IMR-90 (cell line): ENCODE measurements at regions not wholly inside any gene's neighbourhood (a gene's known extent, or its start where the extent isn't known, plus 50 kb on each side); places are given as distances from the start of the nearest gene placed in this dataset.

Source experiments
- ATAC-seq: fragments of 200-7000 bp; cut with Tn5 transposase; 2 replicates; pipeline ENCODE4 v1.9.1; 2020; ENCODE audit warnings: low read depth, mild to moderate bottlenecking, moderate library complexity
- BruUV-seq: library from RNA; stranded (reverse); fragments of 400-500 nt; replicated peaks from 2 replicates; lab custom pipeline; 2021; lab: Mats Ljungman, UMichigan
- CTCF ChIA-PET: fragments of 300-600 bp; formaldehyde crosslinking; extraction: SDS; loops from one replicate; lab custom pipeline; 2021; ENCODE audit warnings: antibody characterized with exemption; lab: Yijun Ruan, JAX
- POLR2A ChIA-PET: fragments of 300-600 bp; sonication (Branson Sonifier 250); formaldehyde crosslinking; loops from one replicate; lab custom pipeline; 2022; ENCODE audit warnings: antibody characterized with exemption; ENCODE audit not compliant: unreplicated experiment; lab: Charles Lee
- DNase-seq: peaks from one replicate; pipeline ENCODE4 v3.0.0; 2013
- H2AFZ ChIP-seq: replicated peaks from 2 replicates; pipeline ENCODE3; 2013; ENCODE audit warnings: low read length, mild to moderate bottlenecking; ENCODE audit not compliant: poor library complexity
- H2AK5ac ChIP-seq: 2 replicates; pipeline ENCODE4 v1.6.1; 2013; ENCODE audit warnings: low read depth, low read length, inconsistent platforms
- H2AK9ac ChIP-seq: replicated peaks from 2 replicates; pipeline ENCODE3; 2013; ENCODE audit warnings: mild to moderate bottlenecking, low read depth, low read length, moderate library complexity; ENCODE audit not compliant: poor library complexity
- H2BK120ac ChIP-seq: 2 replicates; pipeline ENCODE4 v1.6.1; 2013; ENCODE audit warnings: low read depth, low read length, inconsistent platforms
- H2BK15ac ChIP-seq: 3 replicates; pipeline ENCODE4 v1.6.1; 2013; ENCODE audit warnings: low read depth, low read length, inconsistent platforms
- H2BK20ac ChIP-seq: 2 replicates; pipeline ENCODE4 v1.6.1; 2013; ENCODE audit warnings: low read depth, mild to moderate bottlenecking, inconsistent platforms, low read length, moderate library complexity
- H2BK5ac ChIP-seq: 2 replicates; pipeline ENCODE4 v1.6.1; 2013; ENCODE audit warnings: mild to moderate bottlenecking, low read depth, low read length, inconsistent platforms; ENCODE audit not compliant: poor library complexity, severe bottlenecking
- H3K14ac ChIP-seq: replicated peaks from 2 replicates; pipeline ENCODE4 v1.6.1; 2013; ENCODE audit warnings: low read depth, low read length, inconsistent platforms
- H3K18ac ChIP-seq: 2 replicates; pipeline ENCODE4 v1.6.1; 2013; ENCODE audit warnings: low read depth, low read length, control low read depth
- H3K23ac ChIP-seq: 2 replicates; pipeline ENCODE4 v1.6.1; 2013; ENCODE audit warnings: low read depth, low read length, inconsistent platforms
- H3K27ac ChIP-seq: 2 replicates; pipeline ENCODE4 v1.5.1; 2013; ENCODE audit warnings: mild to moderate bottlenecking, control low read depth, low read length; ENCODE audit not compliant: insufficient read depth
- H3K27me3 ChIP-seq: 2 replicates; pipeline ENCODE4 v1.6.1; 2013; ENCODE audit warnings: low read length; ENCODE audit not compliant: control insufficient read depth, insufficient read depth
- H3K36me3 ChIP-seq: 2 replicates; pipeline ENCODE4 v1.6.1; 2013; ENCODE audit warnings: low read length, mixed read lengths; ENCODE audit not compliant: control insufficient read depth, insufficient read depth
- H3K4ac ChIP-seq: 2 replicates; pipeline ENCODE4 v1.6.1; 2013; ENCODE audit warnings: low read depth, low read length, inconsistent platforms
- H3K4me1 ChIP-seq: 2 replicates; pipeline ENCODE4 v1.6.1; 2013; ENCODE audit warnings: low read length, mixed read lengths; ENCODE audit not compliant: control insufficient read depth, insufficient read depth
- H3K4me2 ChIP-seq: 2 replicates; pipeline ENCODE4 v1.6.1; 2013; ENCODE audit warnings: low read depth, mild to moderate bottlenecking, control low read depth, low read length, moderate library complexity
- H3K4me3 ChIP-seq: 2 replicates; pipeline ENCODE4 v1.5.1; 2013; ENCODE audit warnings: low read depth, mild to moderate bottlenecking, control low read depth, low read length, moderate library complexity; ENCODE audit not compliant: insufficient read depth
- H3K56ac ChIP-seq: 2 replicates; pipeline ENCODE4 v1.6.1; 2013; ENCODE audit warnings: low read length, inconsistent platforms; ENCODE audit not compliant: insufficient read depth; ENCODE audit errors: extremely low read depth
- H3K79me1 ChIP-seq, 2 experiments: 2 replicates each; pipeline ENCODE4 v1.6.1; 2013; ENCODE audit warnings: low read length in 2 of 2, inconsistent platforms in 1 of 2, low read depth in 1 of 2
- H3K9ac ChIP-seq: 2 replicates; pipeline ENCODE4 v1.6.1; 2013; ENCODE audit warnings: low read depth, low read length, control low read depth
- H3K9me1 ChIP-seq: 2 replicates; pipeline ENCODE4 v1.6.1; 2013; ENCODE audit warnings: low read length, inconsistent platforms; ENCODE audit not compliant: insufficient read depth
- H3K9me3 ChIP-seq: 2 replicates; pipeline ENCODE4 v1.6.1; 2013; ENCODE audit warnings: low read length; ENCODE audit not compliant: control insufficient read depth, insufficient read depth
- H4K20me1 ChIP-seq: 2 replicates; pipeline ENCODE4 v1.6.1; 2013; ENCODE audit warnings: low read length, inconsistent platforms; ENCODE audit not compliant: insufficient read depth
- H4K5ac ChIP-seq: 2 replicates; pipeline ENCODE4 v1.6.1; 2013; ENCODE audit warnings: mild to moderate bottlenecking, low read depth, low read length, control low read depth
- H4K8ac ChIP-seq, 2 experiments: 2 replicates each; pipeline ENCODE4 v1.6.1; 2013; ENCODE audit warnings: low read depth in 2 of 2, low read length in 2 of 2, control low read depth in 1 of 2, inconsistent platforms in 1 of 2
- H4K91ac ChIP-seq: 2 replicates; pipeline ENCODE4 v1.6.1; 2013; ENCODE audit warnings: low read depth, low read length, inconsistent platforms; ENCODE audit not compliant: insufficient read depth
- BHLHE40 ChIP-seq: fragments of 150-350 bp; IDR thresholded peaks from 2 replicates; pipeline ENCODE4 v1.6.1; 2016; ENCODE audit warnings: mild to moderate bottlenecking, low read depth, low read length
- CEBPB ChIP-seq: IDR thresholded peaks from 2 replicates; pipeline ENCODE4 v1.6.1; 2012; ENCODE audit warnings: low read depth, low read length, improper control_type of control experiment
- CHD1 ChIP-seq: IDR thresholded peaks from 2 replicates; pipeline ENCODE4 v1.6.1; 2012; ENCODE audit warnings: low read depth, low read length, improper control_type of control experiment
- ELK1 ChIP-seq: fragments of 150-350 bp; IDR thresholded peaks from 2 replicates; pipeline ENCODE4 v1.6.1; 2016; ENCODE audit warnings: low read depth, mild to moderate bottlenecking, low read length, moderate library complexity, borderline replicate concordance
- FOS ChIP-seq: fragments of 150-350 bp; IDR thresholded peaks from 2 replicates; pipeline ENCODE4 v1.6.1; 2016; ENCODE audit warnings: low read depth, low read length
- MAFK ChIP-seq: IDR thresholded peaks from 2 replicates; pipeline ENCODE4 v1.6.1; 2012; ENCODE audit warnings: low read depth, low read length, improper control_type of control experiment
- MAZ ChIP-seq: IDR thresholded peaks from 2 replicates; pipeline ENCODE4 v1.6.1; 2012; ENCODE audit warnings: low read depth, mild to moderate bottlenecking, low read length, improper control_type of control experiment, moderate library complexity, borderline replicate concordance
- MXI1 ChIP-seq: IDR thresholded peaks from 2 replicates; pipeline ENCODE4 v1.6.1; 2012; ENCODE audit warnings: low read depth, mild to moderate bottlenecking, low read length, moderate library complexity, borderline replicate concordance
- NFE2L2 ChIP-seq: fragments of 150-350 bp; IDR thresholded peaks from 2 replicates; pipeline ENCODE4 v1.6.1; 2016; ENCODE audit warnings: low read depth, mild to moderate bottlenecking, low read length
- POLR2A ChIP-seq: IDR thresholded peaks from 2 replicates; pipeline ENCODE4 v1.6.1; 2012; ENCODE audit warnings: mild to moderate bottlenecking, low read depth, low read length
- RAD21 ChIP-seq: IDR thresholded peaks from 2 replicates; pipeline ENCODE4 v1.6.1; 2012; ENCODE audit warnings: low read length, improper control_type of control experiment
- RCOR1 ChIP-seq: IDR thresholded peaks from 2 replicates; pipeline ENCODE4 v1.6.1; 2012; ENCODE audit warnings: mild to moderate bottlenecking, low read length, improper control_type of control experiment; ENCODE audit not compliant: insufficient replicate concordance
- RFX5 ChIP-seq: IDR thresholded peaks from 2 replicates; pipeline ENCODE4 v1.8.0; 2012; ENCODE audit warnings: low read depth, mild to moderate bottlenecking, low read length, moderate library complexity
- SMC3 ChIP-seq: fragments of 150-350 bp; IDR thresholded peaks from 2 replicates; pipeline ENCODE4 v1.6.1; 2016; ENCODE audit warnings: low read depth, mild to moderate bottlenecking, antibody characterized with exemption, low read length, moderate library complexity
- WGBS, 2 experiments: methylation state at CpG; one replicate each; pipeline versions ENCODE4 v1.1.5 to v1.1.7; 2013; ENCODE audit warnings: missing lambda C conversion rate in 2 of 2; ENCODE audit not compliant: insufficient read length in 1 of 2; ENCODE audit errors: extremely low coverage in 2 of 2; 5-methylcytosine and 5-hydroxymethylcytosine counted together
- dilution Hi-C: fragments of 300-500 bp; cut with HindIII; formaldehyde crosslinking; loops from one replicate; pipeline ENCODE4 v1.14.3; 2018; ENCODE audit warnings: low sequenced_read_pairs; ENCODE audit not compliant: unreplicated experiment
- in situ Hi-C: fragments of 300-500 bp; cut with MboI; formaldehyde crosslinking; loops from 3 replicates; pipeline ENCODE4 v1.14.3; 2019; ENCODE audit warnings: low sequenced_read_pairs, inconsistent platforms, mixed read lengths
- intact Hi-C: fragments of 100-400 bp; cut with micrococcal nuclease; formaldehyde crosslinking; loops from 2 replicates; pipeline ENCODE4 v1.10.0; 2022
- TF ChIP-seq, protein P1 (sequence below): fragments of 150-350 bp; IDR thresholded peaks from 2 replicates; pipeline ENCODE4 v1.6.1; 2017; ENCODE audit warnings: mild to moderate bottlenecking, antibody characterized with exemption, low read length, low read depth
- TF ChIP-seq, protein P2 (sequence below): conservative IDR thresholded peaks from 2 replicates; pipeline ENCODE4 v1.5.1; 2012; ENCODE audit warnings: mild to moderate bottlenecking, low read depth, low read length, improper control_type of control experiment

DNA sequence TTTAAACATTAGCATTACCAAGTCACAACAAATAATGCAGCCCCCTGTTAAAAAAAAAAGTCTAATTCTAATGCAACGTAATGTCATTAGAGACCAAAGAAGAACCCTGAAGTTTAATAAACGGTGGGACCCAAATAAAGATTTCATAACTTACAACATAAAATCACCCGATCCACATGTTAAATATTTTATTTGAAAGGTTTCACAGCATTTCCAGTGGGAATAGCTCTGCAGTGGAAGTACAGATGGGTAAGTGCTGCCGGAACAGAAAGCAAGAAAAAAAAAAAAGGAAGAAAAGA is 320.6 kb upstream of the ZMIZ1 start:
- Histone ChIP-seq H3K56ac (no peak overlapping the region), H2AK5ac (no peak overlapping the region), H2AK9ac (no peak overlapping the region), H4K5ac (no peak overlapping the region), H2BK15ac (no peak overlapping the region), H3K36me3 (no peaks in the 10 kb centered on the region), H4K8ac (no peak overlapping the region), H2AFZ (no peak overlapping the region), H2BK5ac (no peak overlapping the region), H3K18ac (no peak overlapping the region), H3K9me3 (no peaks in the 10 kb centered on the region), H3K4me2 (no peak overlapping the region), H3K4ac (no peak overlapping the region), H3K23ac (no peak overlapping the region), H3K9ac (no peak overlapping the region), H3K79me1 (no peaks in the 10 kb centered on the region), H2BK20ac (no peak overlapping the region), H3K9me1 (no peaks in the 10 kb centered on the region; the same call in 1 of the 2 replicates), H2BK120ac (no peak overlapping the region), H4K91ac (no peak overlapping the region), H3K4me3 (no peak overlapping the region), H3K27me3 (peaks cover 25% of the 10 kb centered on the region), H3K27ac (no peak overlapping the region), H3K4me1 (no peaks in the 10 kb centered on the region; the same call in 1 of the 2 replicates), H4K20me1 (peaks cover 2% of the 10 kb centered on the region; the same call in 1 of the 2 replicates), H3K14ac (no peak overlapping the region)
- WGBS, 2 experiments, result 100% methylated on average over 1 of the region's 4 CpGs; no CpG with 5 or more reads in 1 of the 2 experiments
- ATAC-seq (no peak), DNase-seq (no peak)
- dilution Hi-C loops, result no loop called here
- ChIA-PET POLR2A (no interaction called here), CTCF (no interaction called here)
- TF ChIP-seq POLR2A (no peak), MXI1 (no peak), NFE2L2 (no peak), RCOR1 (no peak), ELK1 (no peak), RFX5 (no peak), RAD21 (no peak), MAZ (no peak), CEBPB (no peak), MAFK (no peak), FOS (no peak), CHD1 (no peak), BHLHE40 (no peak), SMC3 (no peak)
- TF ChIP-seq, protein P1, sequence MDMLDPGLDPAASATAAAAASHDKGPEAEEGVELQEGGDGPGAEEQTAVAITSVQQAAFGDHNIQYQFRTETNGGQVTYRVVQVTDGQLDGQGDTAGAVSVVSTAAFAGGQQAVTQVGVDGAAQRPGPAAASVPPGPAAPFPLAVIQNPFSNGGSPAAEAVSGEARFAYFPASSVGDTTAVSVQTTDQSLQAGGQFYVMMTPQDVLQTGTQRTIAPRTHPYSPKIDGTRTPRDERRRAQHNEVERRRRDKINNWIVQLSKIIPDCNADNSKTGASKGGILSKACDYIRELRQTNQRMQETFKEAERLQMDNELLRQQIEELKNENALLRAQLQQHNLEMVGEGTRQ, result no peak
- TF ChIP-seq, protein P2, sequence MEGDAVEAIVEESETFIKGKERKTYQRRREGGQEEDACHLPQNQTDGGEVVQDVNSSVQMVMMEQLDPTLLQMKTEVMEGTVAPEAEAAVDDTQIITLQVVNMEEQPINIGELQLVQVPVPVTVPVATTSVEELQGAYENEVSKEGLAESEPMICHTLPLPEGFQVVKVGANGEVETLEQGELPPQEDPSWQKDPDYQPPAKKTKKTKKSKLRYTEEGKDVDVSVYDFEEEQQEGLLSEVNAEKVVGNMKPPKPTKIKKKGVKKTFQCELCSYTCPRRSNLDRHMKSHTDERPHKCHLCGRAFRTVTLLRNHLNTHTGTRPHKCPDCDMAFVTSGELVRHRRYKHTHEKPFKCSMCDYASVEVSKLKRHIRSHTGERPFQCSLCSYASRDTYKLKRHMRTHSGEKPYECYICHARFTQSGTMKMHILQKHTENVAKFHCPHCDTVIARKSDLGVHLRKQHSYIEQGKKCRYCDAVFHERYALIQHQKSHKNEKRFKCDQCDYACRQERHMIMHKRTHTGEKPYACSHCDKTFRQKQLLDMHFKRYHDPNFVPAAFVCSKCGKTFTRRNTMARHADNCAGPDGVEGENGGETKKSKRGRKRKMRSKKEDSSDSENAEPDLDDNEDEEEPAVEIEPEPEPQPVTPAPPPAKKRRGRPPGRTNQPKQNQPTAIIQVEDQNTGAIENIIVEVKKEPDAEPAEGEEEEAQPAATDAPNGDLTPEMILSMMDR, result no peak
- intact Hi-C loops, result no loop called here
- BruUV-seq, result no TSS peak
- in situ Hi-C loops, result no loop called here
